ENCODE measurements at regions not wholly inside any gene's neighbourhood (a gene's known extent, or its start where the extent isn't known, plus 50 kb on each side); places are given as distances from the start of the nearest gene placed in this dataset.

DNA sequence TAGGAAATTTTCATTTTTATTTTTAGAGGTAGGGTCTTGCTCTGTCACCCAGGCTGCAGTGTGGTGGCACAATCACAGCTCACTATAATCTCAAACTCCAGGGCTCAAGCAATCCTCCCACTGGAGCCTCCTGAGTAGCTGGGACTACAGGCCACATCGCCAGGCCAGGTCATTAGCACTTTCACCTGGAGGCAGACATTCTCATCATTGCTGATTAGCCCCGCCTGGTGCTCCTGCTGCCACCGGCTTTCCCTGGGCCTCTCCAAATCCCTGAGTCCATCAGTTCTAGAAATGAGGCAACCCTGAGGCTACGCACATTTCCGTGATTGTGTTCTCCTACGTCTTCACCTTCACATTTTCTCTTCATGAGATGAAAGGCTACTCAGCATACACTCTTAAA, 607.7 kb upstream of the NRSN1 start:
- ATAC-seq (ENCODE audit: insufficient read depth, low read depth), result no peak
- DNase-seq, result no peak
- TF ChIP-seq, protein P1, sequence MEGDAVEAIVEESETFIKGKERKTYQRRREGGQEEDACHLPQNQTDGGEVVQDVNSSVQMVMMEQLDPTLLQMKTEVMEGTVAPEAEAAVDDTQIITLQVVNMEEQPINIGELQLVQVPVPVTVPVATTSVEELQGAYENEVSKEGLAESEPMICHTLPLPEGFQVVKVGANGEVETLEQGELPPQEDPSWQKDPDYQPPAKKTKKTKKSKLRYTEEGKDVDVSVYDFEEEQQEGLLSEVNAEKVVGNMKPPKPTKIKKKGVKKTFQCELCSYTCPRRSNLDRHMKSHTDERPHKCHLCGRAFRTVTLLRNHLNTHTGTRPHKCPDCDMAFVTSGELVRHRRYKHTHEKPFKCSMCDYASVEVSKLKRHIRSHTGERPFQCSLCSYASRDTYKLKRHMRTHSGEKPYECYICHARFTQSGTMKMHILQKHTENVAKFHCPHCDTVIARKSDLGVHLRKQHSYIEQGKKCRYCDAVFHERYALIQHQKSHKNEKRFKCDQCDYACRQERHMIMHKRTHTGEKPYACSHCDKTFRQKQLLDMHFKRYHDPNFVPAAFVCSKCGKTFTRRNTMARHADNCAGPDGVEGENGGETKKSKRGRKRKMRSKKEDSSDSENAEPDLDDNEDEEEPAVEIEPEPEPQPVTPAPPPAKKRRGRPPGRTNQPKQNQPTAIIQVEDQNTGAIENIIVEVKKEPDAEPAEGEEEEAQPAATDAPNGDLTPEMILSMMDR (IDR thresholded peaks at IDR 0.05; ENCODE audit: borderline replicate concordance, extremely low read depth, low read length, poor library complexity, severe bottlenecking), result no peak
- TF ChIP-seq EZH2 (IDR thresholded peaks at IDR 0.05; ENCODE audit: borderline replicate concordance, low read depth, low read length, severe bottlenecking), result no peak
- Histone ChIP-seq H3K27me3 (ENCODE audit: insufficient read depth, low read length, poor library complexity) (no peaks in the 10 kb centered on the region), H3K4me1 (ENCODE audit: insufficient read depth, low read length) (no peaks in the 10 kb centered on the region), H3K79me2 (ENCODE audit: insufficient read depth, low read length) (no peaks in the 10 kb centered on the region), H3K9me3 (ENCODE audit: insufficient read depth, low read length, severe bottlenecking) (no peaks in the 10 kb centered on the region), H4K20me1 (ENCODE audit: insufficient read depth, low read length) (no peaks in the 10 kb centered on the region), H2AFZ (ENCODE audit: low read depth, low read length) (no peak overlapping the region), H3K27ac (ENCODE audit: low read length) (no peak overlapping the region), H3K9ac (ENCODE audit: low read depth, low read length) (no peak overlapping the region), H3K4me2 (ENCODE audit: insufficient read depth, low read length) (no peak overlapping the region), H3K36me3 (ENCODE audit: insufficient read depth, low read length) (no peaks in the 10 kb centered on the region), H3K4me3 (ENCODE audit: low read depth in 1 of 2, low read length in 2 of 2) (no peak overlapping the region)

DNA sequence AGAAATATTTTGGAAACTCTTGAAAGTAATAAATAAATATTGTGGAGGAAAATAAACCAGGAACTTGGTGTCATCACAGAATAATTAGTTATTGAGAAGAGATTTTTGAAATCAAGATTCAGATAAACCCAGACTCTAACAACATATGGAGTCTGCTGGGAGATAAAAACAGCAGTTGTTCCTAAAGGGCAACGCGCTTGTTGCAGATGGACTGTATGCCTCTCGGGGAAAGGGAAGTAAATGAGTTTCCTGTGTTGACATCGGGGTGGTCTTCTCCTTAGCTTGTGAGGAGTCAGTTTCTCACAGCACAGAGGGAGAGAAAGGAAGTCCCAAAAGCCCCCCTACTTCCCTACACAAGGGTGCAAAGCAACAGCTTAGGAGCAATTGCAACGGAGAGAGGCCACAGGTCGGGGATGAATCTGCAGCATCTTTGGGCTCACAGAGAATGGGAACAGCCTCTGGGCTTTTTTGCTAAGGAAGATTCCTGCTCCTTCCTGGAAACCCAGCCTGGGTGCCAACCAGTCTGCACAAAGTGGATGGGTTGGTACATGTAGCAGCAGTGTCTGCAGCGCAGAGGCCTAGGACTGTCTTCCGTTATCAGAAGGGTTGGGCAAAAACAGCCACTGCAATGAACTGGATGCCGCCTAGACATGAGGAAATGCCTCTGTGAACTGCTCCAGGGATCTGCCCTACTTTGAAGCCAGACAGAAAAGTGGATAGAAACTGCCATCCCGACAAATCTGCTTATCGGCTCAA, 603.0 kb upstream of the NRSN1 start:
- TF ChIP-seq EZH2 (IDR thresholded peaks at IDR 0.05; ENCODE audit: borderline replicate concordance, low read depth, low read length, severe bottlenecking), result no peak
- Histone ChIP-seq H2AFZ (ENCODE audit: low read depth, low read length) (no peak overlapping the region), H3K9ac (ENCODE audit: low read depth, low read length) (no peak overlapping the region), H3K27ac (ENCODE audit: low read length) (no peak overlapping the region), H3K36me3 (ENCODE audit: insufficient read depth, low read length) (no peaks in the 10 kb centered on the region), H3K4me3 (ENCODE audit: low read depth in 1 of 2, low read length in 2 of 2) (no peak overlapping the region), H3K4me2 (ENCODE audit: insufficient read depth, low read length) (no peak overlapping the region), H3K4me1 (ENCODE audit: insufficient read depth, low read length) (no peaks in the 10 kb centered on the region), H4K20me1 (ENCODE audit: insufficient read depth, low read length) (no peaks in the 10 kb centered on the region), H3K9me3 (ENCODE audit: insufficient read depth, low read length, severe bottlenecking) (no peaks in the 10 kb centered on the region), H3K79me2 (ENCODE audit: insufficient read depth, low read length) (no peaks in the 10 kb centered on the region), H3K27me3 (ENCODE audit: insufficient read depth, low read length, poor library complexity) (no peaks in the 10 kb centered on the region)
- DNase-seq, result no peak
- ATAC-seq (ENCODE audit: insufficient read depth, low read depth), result no peak

DNA sequence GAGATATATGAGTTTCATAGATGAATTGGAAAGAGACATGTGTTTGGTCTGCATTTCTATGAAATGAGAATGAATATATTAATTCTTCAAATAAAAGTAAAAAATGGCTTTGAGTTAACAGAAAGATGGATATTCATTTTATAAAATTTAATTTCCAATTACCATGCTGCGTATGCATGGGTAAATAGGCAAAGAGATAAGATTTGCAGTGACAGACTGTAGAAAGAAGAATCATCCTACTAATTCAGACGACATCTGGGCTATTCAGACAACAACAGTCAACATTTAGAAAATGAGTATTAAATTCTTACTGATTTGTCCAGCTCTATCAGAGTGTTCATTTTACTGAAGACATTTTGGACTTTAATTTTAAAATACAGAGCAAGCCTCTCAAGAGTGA, 602.2 kb upstream of the NRSN1 start:
- Histone ChIP-seq H3K4me1 (ENCODE audit: insufficient read depth, low read length) (no peaks in the 10 kb centered on the region), H4K20me1 (ENCODE audit: insufficient read depth, low read length) (no peaks in the 10 kb centered on the region), H3K79me2 (ENCODE audit: insufficient read depth, low read length) (no peaks in the 10 kb centered on the region), H3K27me3 (ENCODE audit: insufficient read depth, low read length, poor library complexity) (no peaks in the 10 kb centered on the region), H3K9me3 (ENCODE audit: insufficient read depth, low read length, severe bottlenecking) (no peaks in the 10 kb centered on the region), H3K4me2 (ENCODE audit: insufficient read depth, low read length) (no peak overlapping the region), H3K27ac (ENCODE audit: low read length) (no peak overlapping the region), H3K36me3 (ENCODE audit: insufficient read depth, low read length) (no peaks in the 10 kb centered on the region), H3K9ac (ENCODE audit: low read depth, low read length) (no peak overlapping the region), H3K4me3 (ENCODE audit: low read depth in 1 of 2, low read length in 2 of 2) (no peak overlapping the region), H2AFZ (ENCODE audit: low read depth, low read length) (no peak overlapping the region)
- ATAC-seq (ENCODE audit: insufficient read depth, low read depth) (no peak), DNase-seq (no peak)
- TF ChIP-seq EZH2 (IDR thresholded peaks at IDR 0.05; ENCODE audit: borderline replicate concordance, low read depth, low read length, severe bottlenecking), result no peak
- TF ChIP-seq, protein P1 (IDR thresholded peaks at IDR 0.05; ENCODE audit: borderline replicate concordance, extremely low read depth, low read length, poor library complexity, severe bottlenecking), result no peak

DNA sequence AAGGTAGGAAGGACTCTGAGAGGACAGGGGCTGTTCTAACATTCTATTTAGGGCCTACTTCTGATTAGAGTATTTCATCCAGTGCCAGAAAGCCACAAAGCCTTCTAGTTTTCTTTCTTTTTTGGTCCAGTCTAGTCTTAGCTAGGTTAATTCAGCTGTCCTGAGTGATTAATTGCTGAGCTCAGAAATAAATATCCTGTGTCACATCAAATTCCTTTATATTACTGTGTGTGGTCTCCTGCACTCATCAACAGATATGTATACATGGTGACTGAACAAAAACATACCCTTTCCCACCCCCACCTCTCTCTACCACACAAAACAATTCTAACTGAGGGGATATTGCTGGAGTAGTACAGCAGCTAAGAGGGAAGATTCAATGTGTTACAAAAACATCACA, 601.5 kb upstream of the NRSN1 start:
- no peak for DNase-seq
- H3K9ac ChIP-seq (ENCODE audit: low read depth, low read length), result no peak overlapping the region
- TF ChIP-seq EZH2 (IDR thresholded peaks at IDR 0.05; ENCODE audit: borderline replicate concordance, low read depth, low read length, severe bottlenecking), result no peak

More for the DNA sequence above, 601.5 kb upstream of the NRSN1 start:
- ATAC-seq (ENCODE audit: insufficient read depth, low read depth), result no peak
- no peak overlapping the region for H3K4me3 ChIP-seq (ENCODE audit: low read depth in 1 of 2, low read length in 2 of 2)
- H3K36me3 ChIP-seq (ENCODE audit: insufficient read depth, low read length), result no peaks in the 10 kb centered on the region
- no peaks in the 10 kb centered on the region for H3K27me3 ChIP-seq (ENCODE audit: insufficient read depth, low read length, poor library complexity)
- no peak overlapping the region for H3K4me2 ChIP-seq (ENCODE audit: insufficient read depth, low read length)
- H3K79me2 ChIP-seq (ENCODE audit: insufficient read depth, low read length), result no peaks in the 10 kb centered on the region
- no peak overlapping the region for H2AFZ ChIP-seq (ENCODE audit: low read depth, low read length)
- no peaks in the 10 kb centered on the region for H3K4me1 ChIP-seq (ENCODE audit: insufficient read depth, low read length)
- H3K27ac ChIP-seq (ENCODE audit: low read length), result no peak overlapping the region
- no peaks in the 10 kb centered on the region for H4K20me1 ChIP-seq (ENCODE audit: insufficient read depth, low read length)
- no peaks in the 10 kb centered on the region for H3K9me3 ChIP-seq (ENCODE audit: insufficient read depth, low read length, severe bottlenecking)

Measured in DND-41 (cell line).